H1 (cell line): ENCODE measurements at regions not wholly inside any gene's neighbourhood (a gene's known extent, or its start where the extent isn't known, plus 50 kb on each side); places are given as distances from the start of the nearest gene placed in this dataset.

Source experiments
- CTCF ChIA-PET: fragments of 300-600 bp; sonication (Branson Sonifier 250); formaldehyde crosslinking; loops from one replicate; lab custom pipeline; 2021; ENCODE audit not compliant: partially characterized antibody; lab: Charles Lee
- POLR2A ChIA-PET: fragments of 300-600 bp; sonication (Branson Sonifier 250); formaldehyde crosslinking; loops from one replicate; lab custom pipeline; 2021; ENCODE audit warnings: inconsistent platforms; ENCODE audit not compliant: partially characterized antibody; lab: Charles Lee
- DNase-seq, 2 experiments: peaks; one replicate each; pipeline versions ENCODE4 v3.0.0 to v3.0.0-alpha.2; 2010 to 2022; ENCODE audit warnings: low spot score in 2 of 2, low read depth in 1 of 2, mixed read lengths in 1 of 2
- FAIRE-seq: peaks from 2 replicates; lab custom pipeline; 2011; peaks lifted over from hg19 to GRCh38; lab: Jason Lieb, UNC
- H2AFZ ChIP-seq: 2 replicates; pipeline ENCODE4 v1.8.1; 2012; ENCODE audit warnings: low read length, inconsistent platforms
- H2AK5ac ChIP-seq: 2 replicates; pipeline ENCODE4 v1.6.1; 2013; ENCODE audit warnings: low read depth, low read length
- H2BK120ac ChIP-seq: replicated peaks from 2 replicates; pipeline ENCODE3; 2013; ENCODE audit warnings: low read depth, low read length, inconsistent platforms
- H2BK12ac ChIP-seq: 2 replicates; pipeline ENCODE4 v1.6.1; 2013; ENCODE audit warnings: low read depth, low read length
- H2BK15ac ChIP-seq: 2 replicates; pipeline ENCODE4 v1.6.1; 2013; ENCODE audit warnings: low read length
- H2BK20ac ChIP-seq: 2 replicates; pipeline ENCODE4 v1.6.1; 2013; ENCODE audit warnings: low read length
- H2BK5ac ChIP-seq: 2 replicates; pipeline ENCODE4 v1.6.1; 2013; ENCODE audit warnings: low read depth, low read length
- H3K14ac ChIP-seq: 2 replicates; pipeline ENCODE4 v1.6.1; 2013; ENCODE audit warnings: inconsistent platforms; ENCODE audit not compliant: insufficient read length
- H3K18ac ChIP-seq: 2 replicates; pipeline ENCODE4 v1.6.1; 2013; ENCODE audit warnings: low read length; ENCODE audit errors: extremely low read depth
- H3K23ac ChIP-seq: 2 replicates; pipeline ENCODE4 v1.6.1; 2013; ENCODE audit warnings: inconsistent platforms; ENCODE audit not compliant: insufficient read length
- H3K23me2 ChIP-seq: 2 replicates; pipeline ENCODE4 v1.6.1; 2013; ENCODE audit warnings: low read depth, low read length
- H3K27ac ChIP-seq: 2 replicates; pipeline ENCODE4 v1.6.1; 2011; ENCODE audit warnings: low read depth, low read length, inconsistent platforms
- H3K27me3 ChIP-seq, 4 experiments: replicated peaks in 1 of 4; 1 replicate in 1 of 4; 2 replicates in 3 of 4; pipeline versions ENCODE4 v1.6.1 to v1.8.1; 2011 to 2013; ENCODE audit warnings: low read length in 3 of 4, mild to moderate bottlenecking in 3 of 4, inconsistent platforms in 2 of 4, mixed read lengths in 2 of 4, moderate library complexity in 1 of 4; ENCODE audit not compliant: control insufficient read depth in 3 of 4, insufficient read depth in 3 of 4; ENCODE audit errors: extremely low read depth in 1 of 4
- H3K36me3 ChIP-seq, 4 experiments: 2 replicates each; pipeline versions ENCODE4 v1.6.1 to v1.8.1; 2011 to 2013; ENCODE audit warnings: mild to moderate bottlenecking in 4 of 4, low read length in 3 of 4, moderate library complexity in 2 of 4, control low read depth in 1 of 4, inconsistent platforms in 1 of 4; ENCODE audit not compliant: insufficient read depth in 4 of 4, control insufficient read depth in 2 of 4
- H3K4ac ChIP-seq: replicated peaks from 2 replicates; pipeline ENCODE3; 2013; ENCODE audit warnings: low read length, low read depth, mixed read lengths, inconsistent platforms; ENCODE audit not compliant: insufficient read length
- H3K4me1 ChIP-seq, 4 experiments: replicated peaks in 1 of 4; 1 replicate in 1 of 4; 2 replicates in 3 of 4; pipeline versions ENCODE4 v1.6.1 to v1.8.1; 2011 to 2013; ENCODE audit warnings: low read length in 3 of 4, inconsistent platforms in 2 of 4, mixed read lengths in 1 of 4; ENCODE audit not compliant: insufficient read depth in 4 of 4, control insufficient read depth in 3 of 4
- H3K4me2 ChIP-seq, 2 experiments: 2 replicates each; pipeline versions ENCODE4 v1.6.1 to v1.8.1; 2011 to 2013; ENCODE audit warnings: low read depth in 2 of 2, low read length in 2 of 2, control low read depth in 1 of 2, inconsistent platforms in 1 of 2, mild to moderate bottlenecking in 1 of 2; ENCODE audit not compliant: insufficient read depth in 1 of 2
- H3K4me3 ChIP-seq, 4 experiments: fragments of 200-600, 300-600 bp in 1 of 4; sonication (generic), shearing (Covaris generic), sonication (Bioruptor Twin) in 1 of 4; 2 replicates each; pipeline versions ENCODE4 v1.5.1 to v1.8.1; 2011 to 2016; ENCODE audit warnings: low read length in 4 of 4, low read depth in 3 of 4, control low read depth in 2 of 4, inconsistent platforms in 2 of 4, mild to moderate bottlenecking in 2 of 4, mixed read lengths in 1 of 4, moderate library complexity in 1 of 4; ENCODE audit not compliant: insufficient read depth in 2 of 4; ENCODE audit errors: extremely low read depth in 1 of 4
- H3K56ac ChIP-seq: replicated peaks from 2 replicates; pipeline ENCODE3; 2013; ENCODE audit warnings: low read depth, mild to moderate bottlenecking, mixed read lengths, low read length, inconsistent platforms; ENCODE audit not compliant: insufficient read length
- H3K79me1 ChIP-seq: 2 replicates; pipeline ENCODE4 v1.6.1; 2013; ENCODE audit warnings: low read depth, low read length, control low read depth
- H3K79me2 ChIP-seq, 2 experiments: 2 replicates each; pipeline versions ENCODE4 v1.6.1 to v1.8.1; 2012 to 2013; ENCODE audit warnings: low read length in 2 of 2, mild to moderate bottlenecking in 2 of 2, inconsistent platforms in 1 of 2; ENCODE audit not compliant: insufficient read depth in 2 of 2, control insufficient read depth in 1 of 2
- H3K9ac ChIP-seq, 4 experiments: replicated peaks in 1 of 4; 1 replicate in 1 of 4; 2 replicates in 3 of 4; pipeline versions ENCODE4 v1.6.1 to v1.8.1; 2011 to 2013; ENCODE audit warnings: low read depth in 3 of 4, low read length in 3 of 4, control low read depth in 2 of 4, mild to moderate bottlenecking in 2 of 4, moderate library complexity in 2 of 4, inconsistent platforms in 1 of 4; ENCODE audit errors: extremely low read depth in 1 of 4
- H3K9me3 ChIP-seq, 2 experiments: 2 replicates each; pipeline versions ENCODE4 v1.6.1 to v1.8.1; 2012 to 2013; ENCODE audit warnings: mild to moderate bottlenecking in 2 of 2, moderate library complexity in 2 of 2, control low read depth in 1 of 2, inconsistent platforms in 1 of 2, low read depth in 1 of 2, low read length in 1 of 2, mixed read lengths in 1 of 2; ENCODE audit not compliant: insufficient read depth in 2 of 2
- H4K20me1 ChIP-seq, 2 experiments: replicated peaks in 1 of 2; 2 replicates each; pipeline versions ENCODE3 to v1.8.1; 2011 to 2013; ENCODE audit warnings: inconsistent platforms in 2 of 2, low read length in 2 of 2, mild to moderate bottlenecking in 1 of 2; ENCODE audit not compliant: insufficient read depth in 2 of 2, control insufficient read depth in 1 of 2
- H4K5ac ChIP-seq: 2 replicates; pipeline ENCODE4 v1.6.1; 2013; ENCODE audit warnings: low read length, low read depth, mixed read lengths, inconsistent platforms; ENCODE audit not compliant: insufficient read length
- H4K8ac ChIP-seq: 2 replicates; pipeline ENCODE4 v1.8.0; 2013; ENCODE audit warnings: mild to moderate bottlenecking, moderate library complexity, low read length, inconsistent platforms; ENCODE audit not compliant: insufficient read depth; ENCODE audit errors: extremely low read depth
- H4K91ac ChIP-seq: replicated peaks from 2 replicates; pipeline ENCODE3; 2013; ENCODE audit warnings: low read length, mixed read lengths, inconsistent platforms; ENCODE audit not compliant: insufficient read length
- BCL11A ChIP-seq, 2 experiments: IDR thresholded peaks; one replicate each; pipeline ENCODE4 v1.6.1; 2011; ENCODE audit warnings: low read depth in 2 of 2, low read length in 2 of 2, mild to moderate bottlenecking in 2 of 2
- CBX5 ChIP-seq: fragments of 300-800, 300-1000 bp; sonication (generic); IDR thresholded peaks from 2 replicates; pipeline ENCODE4 v1.7.1; 2016; ENCODE audit warnings: antibody characterized with exemption, low read length, low read depth
- CHD2 ChIP-seq: IDR thresholded peaks from 2 replicates; pipeline ENCODE4 v1.6.1; 2012; ENCODE audit warnings: low read length, improper control_type of control experiment
- FOSL1 ChIP-seq: IDR thresholded peaks from 2 replicates; pipeline ENCODE4 v1.6.1; 2011; ENCODE audit warnings: mild to moderate bottlenecking, low read depth, low read length, moderate library complexity; ENCODE audit not compliant: insufficient read depth
- POLR2AphosphoS5 ChIP-seq: IDR thresholded peaks from 2 replicates; pipeline ENCODE4 v1.6.1; 2011; ENCODE audit warnings: low read depth, low read length
- RBBP5 ChIP-seq: IDR thresholded peaks from 2 replicates; pipeline ENCODE4 v1.7.1; 2012; ENCODE audit warnings: low read depth, mild to moderate bottlenecking, inconsistent platforms, low read length, moderate library complexity, borderline replicate concordance
- RNF2 ChIP-seq: fragments of 200-900, 300-1000 bp; sonication (generic); IDR thresholded peaks from 2 replicates; pipeline ENCODE4 v1.7.1; 2016; ENCODE audit warnings: borderline replicate concordance, low read depth, mild to moderate bottlenecking, antibody characterized with exemption, low read length; ENCODE audit not compliant: poor library complexity, severe bottlenecking; ENCODE audit errors: missing control alignments
- SIX5 ChIP-seq: IDR thresholded peaks from 2 replicates; pipeline ENCODE4 v1.6.1; 2011; ENCODE audit warnings: mild to moderate bottlenecking, low read depth, low read length
- SP1 ChIP-seq: IDR thresholded peaks from 2 replicates; pipeline ENCODE4 v1.6.1; 2011; ENCODE audit warnings: low read depth, low read length
- SRF ChIP-seq: IDR thresholded peaks from 2 replicates; pipeline ENCODE4 v1.6.1; 2011; ENCODE audit warnings: mild to moderate bottlenecking, low read depth, low read length, moderate library complexity
- TEAD4 ChIP-seq: IDR thresholded peaks from 2 replicates; pipeline ENCODE4 v1.6.1; 2012; ENCODE audit warnings: low read depth, low read length, inconsistent platforms, mixed read lengths
- WGBS, 2 experiments: shearing (Covaris generic) in 1 of 2; methylation state at CpG; one replicate each; pipeline versions ENCODE4 v1.1.6 to v1.1.7; 2013 to 2015; ENCODE audit warnings: low lambda C conversion rate in 2 of 2, mixed read lengths in 2 of 2, inconsistent platforms in 1 of 2, low coverage in 1 of 2, missing lambda C conversion rate in 1 of 2; ENCODE audit not compliant: insufficient replicate concordance in 2 of 2, insufficient coverage in 1 of 2, insufficient read length in 1 of 2; ENCODE audit errors: extremely low coverage in 1 of 2, missing lambda C conversion rate in 1 of 2; 5-methylcytosine and 5-hydroxymethylcytosine counted together
- TF ChIP-seq, protein P1 (sequence below): IDR thresholded peaks from 2 replicates; pipeline ENCODE4 v1.6.1; 2011; ENCODE audit warnings: low read depth, mild to moderate bottlenecking, low read length; ENCODE audit not compliant: insufficient read depth

DNA sequence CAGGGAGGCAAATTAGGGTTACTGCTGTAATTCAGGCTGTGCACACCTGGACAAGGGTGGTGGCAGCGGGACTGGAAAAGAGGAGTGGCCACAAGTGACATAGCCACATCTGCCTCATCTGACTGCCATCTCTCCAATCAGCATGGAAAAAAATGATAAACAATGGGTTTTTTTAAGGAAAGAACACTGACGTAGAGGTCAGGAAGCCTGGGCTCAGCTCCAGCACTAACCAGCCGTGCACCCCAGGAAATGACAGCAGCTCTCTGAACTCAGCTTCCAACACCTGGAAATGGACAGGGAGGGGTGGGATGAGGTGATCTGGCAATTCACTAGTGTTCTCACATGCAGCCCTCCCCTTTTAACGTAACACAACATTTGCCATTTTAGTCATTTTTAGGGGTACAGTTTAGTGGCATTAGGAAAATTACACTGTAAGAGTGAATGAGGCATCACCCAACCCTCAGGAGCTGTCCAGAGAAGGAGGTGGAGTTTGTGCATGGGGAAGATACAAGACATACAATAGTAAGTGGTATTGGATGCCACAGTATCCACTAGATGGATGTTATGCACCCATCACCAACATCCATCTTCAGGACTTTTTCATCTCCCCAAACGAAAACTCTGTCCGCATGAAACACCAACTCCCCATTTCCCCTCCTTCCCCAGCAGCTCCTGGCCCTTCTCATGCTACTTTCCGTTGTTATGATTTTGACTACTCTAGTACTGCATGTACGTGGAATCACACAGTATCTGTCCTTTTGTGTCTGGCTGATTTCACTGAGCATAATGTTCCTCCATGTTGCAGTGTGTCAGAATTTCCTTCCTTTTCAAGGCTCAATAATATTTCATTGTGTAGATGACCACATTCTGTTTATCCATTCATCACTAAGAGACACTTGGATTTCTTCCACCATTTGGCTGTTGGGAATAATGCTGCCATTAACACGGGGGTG, 215.5 kb upstream of the ECI2 start:
- no peak for DNase-seq
- TF ChIP-seq SRF, result no peak
- no peak for TF ChIP-seq SIX5
- no peak for TF ChIP-seq CHD2
- no peak for TF ChIP-seq TEAD4
- TF ChIP-seq, protein P1, sequence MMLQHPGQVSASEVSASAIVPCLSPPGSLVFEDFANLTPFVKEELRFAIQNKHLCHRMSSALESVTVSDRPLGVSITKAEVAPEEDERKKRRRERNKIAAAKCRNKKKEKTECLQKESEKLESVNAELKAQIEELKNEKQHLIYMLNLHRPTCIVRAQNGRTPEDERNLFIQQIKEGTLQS, result no peak
- TF ChIP-seq BCL11A (IDR thresholded peaks at IDR 0.05; ENCODE audit: low read depth in 2 of 2, low read length in 2 of 2), result no peak
- no peak for TF ChIP-seq RBBP5
- TF ChIP-seq RNF2, result no peak
- no peak for TF ChIP-seq SP1
- TF ChIP-seq CBX5, result no peak
- no peak for TF ChIP-seq POLR2AphosphoS5
- no peak for TF ChIP-seq FOSL1

More for the DNA sequence above, 215.5 kb upstream of the ECI2 start:
- Histone ChIP-seq H4K20me1 (no peaks in the 10 kb centered on the region), H3K9me3 (0 out of 4 replicates have a peak, but pooled peaks cover 0 to 2% of the 10 kb centered on the region in 2 experiments), H3K23me2 (no peaks in the 10 kb centered on the region), H4K91ac (no peak overlapping the region), H3K18ac (no peak overlapping the region), H3K9ac (no peak overlapping the region), H2BK12ac (no peak overlapping the region), H3K4ac (no peak overlapping the region), H2BK15ac (no peak overlapping the region), H3K36me3 (no peaks in the 10 kb centered on the region), H3K4me2 (no peak overlapping the region), H3K56ac (no peak overlapping the region), H4K5ac (no peak overlapping the region), H3K79me1 (no peaks in the 10 kb centered on the region), H2AK5ac (no peak overlapping the region), H3K27me3 (peaks cover 0 to 2% (median 0%) of the 10 kb centered on the region in 4 experiments; a peak in 1 of 7 replicates), H3K4me1 (no peaks in the 10 kb centered on the region), H2BK5ac (no peak overlapping the region), H3K4me3 (no peak overlapping the region), H2AFZ (no peak overlapping the region), H3K79me2 (no peaks in the 10 kb centered on the region), H3K27ac (no peak overlapping the region), H2BK20ac (no peak overlapping the region), H3K23ac (no peak overlapping the region), H4K8ac (no peak overlapping the region), H3K14ac (no peak overlapping the region), H2BK120ac (no peak overlapping the region)
- WGBS, 2 experiments, result 72% methylated on average over 9 of the region's 9 CpGs; no CpG with 5 or more reads in 1 of the 2 experiments
- ChIA-PET CTCF (interaction anchor here (0.7 kb wide), 1 partner anchor 33 kb away, joined by 3 read pairs; no protein-coding TSS in a partner anchor), POLR2A (interaction anchor here (0.6 kb wide), 1 partner anchor 569 kb away, joined by 3 read pairs; no protein-coding TSS in a partner anchor)
- FAIRE-seq, result no peak
